A673 (cell line): ENCODE measurements at regions not wholly inside any gene's neighbourhood (a gene's known extent, or its start where the extent isn't known, plus 50 kb on each side); places are given as distances from the start of the nearest gene placed in this dataset.

Experiments
- BruUV-seq: library from RNA; stranded (reverse); fragments of 400-500 nt; replicated peaks from 2 replicates; lab custom pipeline; 2021; lab: Mats Ljungman, UMichigan
- CTCF ChIA-PET: fragments of 300-600 bp; sonication (Branson Sonifier 250); formaldehyde crosslinking; loops from one replicate; lab custom pipeline; 2022; ENCODE audit warnings: antibody characterized with exemption; lab: Charles Lee
- POLR2A ChIA-PET: fragments of 300-600 bp; sonication (Branson Sonifier 250); formaldehyde crosslinking; loops from one replicate; lab custom pipeline; 2022; ENCODE audit warnings: antibody characterized with exemption; ENCODE audit not compliant: low non-redundant PET; lab: Charles Lee
- DNase-seq: peaks from one replicate; pipeline ENCODE4 v3.0.0-alpha.2; 2015; ENCODE audit warnings: low spot score
- H3K27ac ChIP-seq: fragments of 200-600 bp; sonication (generic); 2 replicates; pipeline ENCODE4 v1.5.1; 2016; ENCODE audit warnings: mixed run types, low read depth, mild to moderate bottlenecking, mixed read lengths, antibody characterized with exemption, low read length; ENCODE audit not compliant: poor library complexity, severe bottlenecking
- H3K27me3 ChIP-seq: fragments of 200-600 bp; sonication (generic); replicated peaks from 2 replicates; pipeline ENCODE4 v1.6.1; 2017; ENCODE audit warnings: mixed run types, low read depth, mild to moderate bottlenecking, mixed read lengths, antibody characterized with exemption, low read length; ENCODE audit not compliant: insufficient read depth, poor library complexity
- H3K36me3 ChIP-seq: fragments of 200-600 bp; sonication (generic); 2 replicates; pipeline ENCODE4 v1.6.1; 2016; ENCODE audit warnings: mixed run types, mild to moderate bottlenecking, mixed read lengths, antibody characterized with exemption, low read length; ENCODE audit not compliant: insufficient read depth, poor library complexity, severe bottlenecking
- H3K4me1 ChIP-seq: fragments of 200-600 bp; sonication (generic); 2 replicates; pipeline ENCODE4 v1.6.1; 2017; ENCODE audit warnings: mixed run types, mild to moderate bottlenecking, mixed read lengths, antibody characterized with exemption, low read length; ENCODE audit not compliant: insufficient read depth, poor library complexity, severe bottlenecking
- H3K4me3 ChIP-seq: fragments of 200-600 bp; sonication (generic); 2 replicates; pipeline ENCODE4 v1.5.1; 2016; ENCODE audit warnings: low read depth, mixed run types, mild to moderate bottlenecking, mixed read lengths, low read length; ENCODE audit not compliant: poor library complexity, severe bottlenecking
- H3K9me3 ChIP-seq: fragments of 200-600 bp; sonication (generic); 2 replicates; pipeline ENCODE4 v1.6.1; 2016; ENCODE audit warnings: mixed run types, low read depth, mild to moderate bottlenecking, mixed read lengths, antibody characterized with exemption, low read length; ENCODE audit not compliant: poor library complexity, severe bottlenecking
- EZH2 ChIP-seq: fragments of 200-600 bp; sonication (generic); IDR thresholded peaks from 2 replicates; pipeline ENCODE4 v1.6.1; 2017; ENCODE audit warnings: borderline replicate concordance, low read depth, mild to moderate bottlenecking, mixed read lengths, antibody characterized with exemption, low read length; ENCODE audit not compliant: poor library complexity, severe bottlenecking
- intact Hi-C: fragments of 100-400 bp; cut with micrococcal nuclease; formaldehyde crosslinking; loops from one replicate; pipeline ENCODE4 v1.10.0; 2022; ENCODE audit not compliant: unreplicated experiment
- TF ChIP-seq, protein P1 (sequence below): fragments of 300-800, 200-600 bp; sonication (generic); conservative IDR thresholded peaks from 2 replicates; pipeline ENCODE4 v1.5.1; 2017; ENCODE audit warnings: low read depth, mild to moderate bottlenecking, antibody characterized with exemption, low read length, moderate library complexity, mixed read lengths

DNA sequence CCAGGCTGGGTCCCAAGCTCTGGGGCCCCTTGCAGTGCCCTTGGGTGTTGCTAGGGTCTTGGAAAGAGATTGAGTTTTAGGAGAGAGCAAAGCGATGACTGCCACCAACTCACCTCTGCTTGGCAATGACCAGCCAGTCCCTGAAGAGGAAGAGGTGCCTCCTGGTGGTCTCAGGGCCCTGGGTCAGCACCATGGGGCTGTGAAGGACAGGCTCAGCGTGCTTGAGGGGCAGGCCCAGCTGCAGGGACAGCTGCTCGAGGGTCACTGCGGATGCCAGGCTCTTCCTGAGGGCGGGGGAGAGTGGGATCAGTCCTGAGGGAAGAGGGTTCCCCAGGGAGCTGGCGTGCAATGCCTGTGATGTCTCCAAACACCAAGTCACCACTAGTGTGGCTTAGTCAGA, 50.8 kb upstream of the TAGAP start:
- Histone ChIP-seq H3K36me3 (no peaks in the 10 kb centered on the region), H3K27ac (no peak overlapping the region), H3K4me3 (no peak overlapping the region), H3K9me3 (no peaks in the 10 kb centered on the region), H3K4me1 (no peaks in the 10 kb centered on the region), H3K27me3 (no peaks in the 10 kb centered on the region)
- no peak for DNase-seq
- TF ChIP-seq, protein P1, sequence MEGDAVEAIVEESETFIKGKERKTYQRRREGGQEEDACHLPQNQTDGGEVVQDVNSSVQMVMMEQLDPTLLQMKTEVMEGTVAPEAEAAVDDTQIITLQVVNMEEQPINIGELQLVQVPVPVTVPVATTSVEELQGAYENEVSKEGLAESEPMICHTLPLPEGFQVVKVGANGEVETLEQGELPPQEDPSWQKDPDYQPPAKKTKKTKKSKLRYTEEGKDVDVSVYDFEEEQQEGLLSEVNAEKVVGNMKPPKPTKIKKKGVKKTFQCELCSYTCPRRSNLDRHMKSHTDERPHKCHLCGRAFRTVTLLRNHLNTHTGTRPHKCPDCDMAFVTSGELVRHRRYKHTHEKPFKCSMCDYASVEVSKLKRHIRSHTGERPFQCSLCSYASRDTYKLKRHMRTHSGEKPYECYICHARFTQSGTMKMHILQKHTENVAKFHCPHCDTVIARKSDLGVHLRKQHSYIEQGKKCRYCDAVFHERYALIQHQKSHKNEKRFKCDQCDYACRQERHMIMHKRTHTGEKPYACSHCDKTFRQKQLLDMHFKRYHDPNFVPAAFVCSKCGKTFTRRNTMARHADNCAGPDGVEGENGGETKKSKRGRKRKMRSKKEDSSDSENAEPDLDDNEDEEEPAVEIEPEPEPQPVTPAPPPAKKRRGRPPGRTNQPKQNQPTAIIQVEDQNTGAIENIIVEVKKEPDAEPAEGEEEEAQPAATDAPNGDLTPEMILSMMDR = no peak
- TF ChIP-seq EZH2 = no peak
- CTCF ChIA-PET = no interaction called here
- POLR2A ChIA-PET = no interaction called here
- BruUV-seq = no TSS peak
- intact Hi-C loops = no loop called here

GRCh38 chr6:159094444-159095252, 49.9 kb upstream of the TAGAP start:
- no peaks in the 10 kb centered on the region for H3K36me3 ChIP-seq
- H3K4me1 ChIP-seq = no peaks in the 10 kb centered on the region
- no peak overlapping the region for H3K27ac ChIP-seq
- DNase-seq = no peak
- H3K4me3 ChIP-seq = no peak overlapping the region
- H3K9me3 ChIP-seq = no peaks in the 10 kb centered on the region
- H3K27me3 ChIP-seq = no peaks in the 10 kb centered on the region
- intact Hi-C loops = no loop called here
- ChIA-PET POLR2A (no interaction called here), CTCF (no interaction called here)
- BruUV-seq = no TSS peak
- no peak for TF ChIP-seq EZH2
- TF ChIP-seq, protein P1 = no peak
